KOPT-K1 (cell line): ENCODE measurements at regions not wholly inside any gene's neighbourhood (a gene's known extent, or its start where the extent isn't known, plus 50 kb on each side); places are given as distances from the start of the nearest gene placed in this dataset.
"Not testable (repeated sequence)": the region's sequence is repeated elsewhere in the genome, so short reads cannot be mapped to it uniquely, and the experiment has no call there.

Experiments
- H3K27ac ChIP-seq: fragments of 200-600 bp; sonication (generic); 2 replicates; pipeline ENCODE4 v1.5.1; 2016; ENCODE audit warnings: antibody characterized with exemption, mild to moderate bottlenecking, low read depth, low read length; ENCODE audit not compliant: poor library complexity, severe bottlenecking
- H3K36me3 ChIP-seq: fragments of 200-600 bp; sonication (generic); 2 replicates; pipeline ENCODE4 v1.5.1; 2017; ENCODE audit warnings: antibody characterized with exemption, mild to moderate bottlenecking, low read length, moderate library complexity; ENCODE audit not compliant: insufficient read depth
- H3K9me3 ChIP-seq: fragments of 200-600 bp; sonication (generic); 2 replicates; pipeline ENCODE4 v1.5.1; 2017; ENCODE audit warnings: antibody characterized with exemption, low read length, mild to moderate bottlenecking; ENCODE audit not compliant: insufficient read depth, poor library complexity, severe bottlenecking

GRCh38 chr10:21146436-21146789, 249.3 kb upstream of the NEBL start:
- Histone ChIP-seq H3K9me3 (no peaks in the 10 kb centered on the region), H3K36me3 (no peaks in the 10 kb centered on the region), H3K27ac (no peak overlapping the region)

GRCh38 chr10:21145751-21146435, 248.8 kb upstream of the NEBL start:
- Histone ChIP-seq H3K9me3 (no peaks in the 10 kb centered on the region), H3K36me3 (no peaks in the 10 kb centered on the region), H3K27ac (no peak overlapping the region)

- H3K36me3 ChIP-seq, result no peaks in the 10 kb centered on the region
- H3K9me3 ChIP-seq, result no peaks in the 10 kb centered on the region
- H3K27ac ChIP-seq, result no peak overlapping the region
Measured at GRCh38 chr10:21144047-21144446, 246.9 kb upstream of the NEBL start.

GRCh38 chr10:21141946-21142492, 244.9 kb upstream of the NEBL start:
- H3K9me3 ChIP-seq, result no peaks in the 10 kb centered on the region
- no peak overlapping the region for H3K27ac ChIP-seq
- H3K36me3 ChIP-seq, result no peaks in the 10 kb centered on the region

GRCh38 chr10:21138769-21139340, 241.7 kb upstream of the NEBL start:
- H3K27ac ChIP-seq, result no peak overlapping the region

GRCh38 chr10:21135023-21135931, 238.2 kb upstream of the NEBL start:
- H3K9me3 ChIP-seq, result no peaks in the 10 kb centered on the region
- no peak overlapping the region for H3K27ac ChIP-seq
- H3K36me3 ChIP-seq, result no peaks in the 10 kb centered on the region

More at GRCh38 chr10:21138769-21139340, 241.7 kb upstream of the NEBL start:
- Histone ChIP-seq H3K36me3 (no peaks in the 10 kb centered on the region), H3K9me3 (no peaks in the 10 kb centered on the region)

GRCh38 chr10:21134645-21135022, 237.5 kb upstream of the NEBL start:
- Histone ChIP-seq H3K36me3 (no peaks in the 10 kb centered on the region), H3K9me3 (no peaks in the 10 kb centered on the region), H3K27ac (no peak overlapping the region)

GRCh38 chr10:21130683-21131442, 233.8 kb upstream of the NEBL start:
- H3K36me3 ChIP-seq, result no peaks in the 10 kb centered on the region
- no peaks in the 10 kb centered on the region for H3K9me3 ChIP-seq
- no peak overlapping the region for H3K27ac ChIP-seq

GRCh38 chr10:21130108-21130507, 233.0 kb upstream of the NEBL start:
- H3K36me3 ChIP-seq, result no peaks in the 10 kb centered on the region
- no peak overlapping the region for H3K27ac ChIP-seq
- no peaks in the 10 kb centered on the region for H3K9me3 ChIP-seq

- Histone ChIP-seq H3K9me3 (no peaks in the 10 kb centered on the region), H3K27ac (no peak overlapping the region), H3K36me3 (no peaks in the 10 kb centered on the region)
Measured at GRCh38 chr10:21125471-21126228, 228.5 kb upstream of the NEBL start.

GRCh38 chr10:21122907-21123306, 225.8 kb upstream of the NEBL start:
- Histone ChIP-seq H3K9me3 (no peaks in the 10 kb centered on the region), H3K36me3 (no peaks in the 10 kb centered on the region), H3K27ac (no peak overlapping the region)

- not testable (repeated sequence) for H3K9me3 ChIP-seq, H3K36me3 ChIP-seq, H3K27ac ChIP-seq
Measured at GRCh38 chr10:21121822-21122221, 224.7 kb upstream of the NEBL start.

- H3K36me3 ChIP-seq, result no peaks in the 10 kb centered on the region
- peaks cover 4% of the 10 kb centered on the region for H3K9me3 ChIP-seq
- H3K27ac ChIP-seq, result no peak overlapping the region
Measured at GRCh38 chr10:21114683-21115082, 217.6 kb upstream of the NEBL start.

- Histone ChIP-seq H3K27ac (no peak overlapping the region), H3K36me3 (no peaks in the 10 kb centered on the region)
Measured at GRCh38 chr10:21110358-21110757, 213.2 kb upstream of the NEBL start.

More at GRCh38 chr10:21110358-21110757, 213.2 kb upstream of the NEBL start:
- peaks cover 4% of the 10 kb centered on the region for H3K9me3 ChIP-seq
